VCaP (cell line): ENCODE measurements at regions not wholly inside any gene's neighbourhood (a gene's known extent, or its start where the extent isn't known, plus 50 kb on each side); places are given as distances from the start of the nearest gene placed in this dataset.

Experiments used
- H3K27ac ChIP-seq: fragments of 450-650 bp; 2 replicates; pipeline ENCODE4 v1.5.1; 2017
- TF ChIP-seq, protein P1 (sequence below): fragments of 450-650 bp; conservative IDR thresholded peaks from 2 replicates; pipeline ENCODE4 v1.5.1; 2017; ENCODE audit warnings: mild to moderate bottlenecking, moderate library complexity

DNA sequence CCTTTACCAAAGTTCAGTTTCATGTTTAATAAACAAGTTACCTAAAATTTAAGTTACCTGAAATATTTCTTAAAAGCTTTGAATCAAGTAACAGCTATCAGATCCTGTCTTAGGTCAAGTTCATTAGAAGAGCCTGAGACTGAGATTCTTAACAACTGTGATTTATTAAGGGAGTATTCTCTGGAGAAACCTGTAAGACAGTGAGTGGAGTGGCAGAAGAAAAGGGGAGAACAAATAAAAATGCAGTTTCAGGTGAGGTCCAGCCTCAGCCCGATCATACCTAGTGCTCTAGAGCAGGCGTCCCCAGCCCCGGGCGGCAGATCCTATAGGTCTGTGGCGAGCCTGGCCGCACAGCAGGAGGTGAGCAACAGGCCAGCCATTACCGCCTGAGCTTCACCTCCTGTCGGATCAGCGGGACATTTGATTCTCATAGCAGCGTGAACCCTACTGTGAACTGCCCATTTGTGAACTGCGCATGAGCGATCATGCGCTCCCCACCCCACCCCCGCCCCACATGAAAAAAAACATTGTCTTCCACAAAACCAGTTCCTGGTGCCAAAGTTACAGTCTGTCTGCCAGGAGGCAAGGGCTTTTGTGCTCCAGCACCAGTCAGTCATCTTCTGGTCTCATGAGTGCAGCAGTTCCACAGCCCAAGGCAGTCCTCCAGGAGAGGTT lies 59.2 kb upstream of the ADGRB3 start:
- no peak overlapping the region for H3K27ac ChIP-seq
- TF ChIP-seq, protein P1, sequence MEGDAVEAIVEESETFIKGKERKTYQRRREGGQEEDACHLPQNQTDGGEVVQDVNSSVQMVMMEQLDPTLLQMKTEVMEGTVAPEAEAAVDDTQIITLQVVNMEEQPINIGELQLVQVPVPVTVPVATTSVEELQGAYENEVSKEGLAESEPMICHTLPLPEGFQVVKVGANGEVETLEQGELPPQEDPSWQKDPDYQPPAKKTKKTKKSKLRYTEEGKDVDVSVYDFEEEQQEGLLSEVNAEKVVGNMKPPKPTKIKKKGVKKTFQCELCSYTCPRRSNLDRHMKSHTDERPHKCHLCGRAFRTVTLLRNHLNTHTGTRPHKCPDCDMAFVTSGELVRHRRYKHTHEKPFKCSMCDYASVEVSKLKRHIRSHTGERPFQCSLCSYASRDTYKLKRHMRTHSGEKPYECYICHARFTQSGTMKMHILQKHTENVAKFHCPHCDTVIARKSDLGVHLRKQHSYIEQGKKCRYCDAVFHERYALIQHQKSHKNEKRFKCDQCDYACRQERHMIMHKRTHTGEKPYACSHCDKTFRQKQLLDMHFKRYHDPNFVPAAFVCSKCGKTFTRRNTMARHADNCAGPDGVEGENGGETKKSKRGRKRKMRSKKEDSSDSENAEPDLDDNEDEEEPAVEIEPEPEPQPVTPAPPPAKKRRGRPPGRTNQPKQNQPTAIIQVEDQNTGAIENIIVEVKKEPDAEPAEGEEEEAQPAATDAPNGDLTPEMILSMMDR = no peak

DNA sequence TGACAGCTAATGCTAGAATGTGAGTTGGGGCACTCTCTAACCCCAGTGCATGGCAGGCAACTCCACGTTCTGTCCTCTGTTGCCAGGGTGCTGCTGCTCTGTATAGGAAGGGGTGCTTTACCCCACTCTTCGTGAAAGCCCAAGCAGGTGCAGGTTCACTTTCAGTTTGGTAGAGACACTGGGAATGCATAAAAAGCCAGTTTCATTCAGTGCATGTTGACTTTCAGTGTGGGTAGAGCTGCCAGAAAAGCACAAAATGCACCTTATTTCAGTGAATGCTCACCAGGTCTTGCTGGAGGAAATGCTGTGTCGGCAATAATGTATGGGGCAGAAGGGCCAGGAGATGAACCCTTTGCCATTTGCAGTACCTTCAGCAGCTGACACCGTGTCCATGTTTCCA lies 62.1 kb upstream of the ADGRB3 start:
- TF ChIP-seq, protein P1 = no peak
- no peak overlapping the region for H3K27ac ChIP-seq

DNA sequence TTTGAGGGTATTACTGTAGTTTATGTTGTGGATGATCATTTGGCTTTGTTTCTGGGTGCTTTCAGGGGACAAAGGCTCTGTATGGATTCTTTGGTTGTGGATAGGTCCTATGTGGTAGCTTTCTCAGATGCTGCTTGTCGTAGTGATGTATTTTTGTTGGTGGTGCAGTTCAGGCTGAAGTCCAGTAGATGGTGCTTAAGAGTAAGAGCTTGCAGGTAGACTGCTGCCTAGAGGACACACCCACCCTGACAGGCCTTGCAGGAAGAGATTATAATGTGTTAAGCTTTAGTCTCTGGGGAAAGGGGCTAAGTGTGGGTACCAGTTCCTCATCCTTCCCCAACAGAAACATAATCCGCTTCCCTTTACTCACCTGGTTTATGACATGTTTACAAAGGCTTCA lies 62.6 kb upstream of the ADGRB3 start:
- TF ChIP-seq, protein P1 = peak; percentile 73
- H3K27ac ChIP-seq = no peak overlapping the region

DNA sequence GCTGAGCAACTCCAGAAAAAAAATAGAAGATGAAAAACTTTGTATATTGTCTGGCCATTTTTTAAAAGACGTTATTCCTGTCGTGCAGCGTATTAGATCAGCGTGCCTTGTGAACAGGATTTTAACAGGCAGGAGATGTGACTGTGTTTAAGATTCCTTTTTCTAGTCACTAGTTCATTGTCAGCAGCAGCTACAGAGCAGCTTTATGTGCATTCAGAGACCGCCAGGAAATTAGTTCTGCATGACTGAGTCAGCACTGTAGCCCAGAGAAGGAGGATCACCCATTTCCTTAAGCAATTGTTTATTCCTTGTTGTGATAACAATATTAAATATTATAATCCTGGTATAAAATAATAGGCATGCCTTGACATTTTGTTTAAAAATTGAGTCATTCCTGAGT lies 75.4 kb upstream of the ADGRB3 start:
- TF ChIP-seq, protein P1 = no peak
- no peak overlapping the region for H3K27ac ChIP-seq

DNA sequence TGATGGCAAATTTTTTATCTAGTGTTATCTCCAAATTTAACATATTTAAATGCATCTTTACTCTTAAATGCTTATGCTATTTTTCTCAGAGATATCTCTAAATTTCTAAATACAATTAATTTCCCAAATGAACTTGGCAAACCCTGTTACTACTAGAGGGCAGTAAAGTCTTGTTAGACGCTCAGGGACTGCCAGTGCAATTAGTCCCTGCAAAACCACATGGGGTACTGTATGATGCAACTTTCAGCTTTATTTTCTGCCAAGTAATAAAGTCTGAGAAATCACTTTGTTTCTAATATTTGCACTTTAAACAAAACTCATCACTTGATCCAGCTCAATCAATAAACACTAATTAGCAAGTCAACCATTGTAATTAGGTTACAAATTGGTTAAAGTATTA lies 76.0 kb upstream of the ADGRB3 start:
- TF ChIP-seq, protein P1 = no peak
- no peak overlapping the region for H3K27ac ChIP-seq

DNA sequence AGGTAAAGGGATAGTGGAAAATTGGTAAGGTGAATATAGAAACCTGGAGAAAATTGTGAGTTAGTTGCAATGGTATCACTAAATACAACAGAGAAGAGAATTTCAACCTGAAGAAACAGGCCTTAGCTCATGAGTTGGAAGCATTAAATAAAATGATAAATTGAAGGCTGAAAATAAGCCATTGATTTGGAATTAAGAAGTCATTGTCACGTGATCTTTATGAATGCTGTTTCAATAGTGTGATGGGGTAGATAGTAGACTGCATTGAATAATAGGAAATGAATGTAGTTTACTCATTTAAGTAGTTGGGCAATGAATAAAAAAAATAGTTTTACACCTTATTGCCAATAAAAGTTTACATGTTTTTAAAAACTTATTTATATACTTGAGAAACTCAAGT lies 88.5 kb upstream of the ADGRB3 start:
- TF ChIP-seq, protein P1 = no peak
- H3K27ac ChIP-seq = no peak overlapping the region

DNA sequence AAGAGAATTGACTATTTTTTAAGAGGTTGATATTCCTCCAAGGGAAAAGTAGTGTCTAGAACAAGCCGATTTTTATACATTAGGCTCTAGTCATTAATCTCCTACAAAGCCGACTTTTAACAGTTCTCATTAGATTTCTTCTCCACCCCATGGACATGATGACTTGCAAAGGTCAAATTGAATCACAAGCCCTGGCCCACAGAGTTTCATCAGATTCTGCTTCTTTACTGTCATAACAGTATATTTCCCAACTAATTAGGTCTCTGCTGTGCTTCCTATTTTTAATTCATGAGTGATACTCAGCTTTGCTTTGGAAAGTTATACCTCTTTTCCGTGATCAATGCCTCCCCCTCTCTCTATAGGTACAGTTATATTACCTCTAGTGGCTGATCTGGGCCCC lies 90.6 kb upstream of the ADGRB3 start:
- no peak overlapping the region for H3K27ac ChIP-seq
- TF ChIP-seq, protein P1 = no peak
